H9 (cell line): ENCODE measurements at regions not wholly inside any gene's neighbourhood (a gene's known extent, or its start where the extent isn't known, plus 50 kb on each side); places are given as distances from the start of the nearest gene placed in this dataset.

Source experiments
- DNase-seq: peaks from one replicate; pipeline ENCODE4 v3.0.0-alpha.2; 2017
- H2AFZ ChIP-seq: one replicate; pipeline ENCODE4 v1.6.1; 2013; ENCODE audit warnings: mild to moderate bottlenecking, low read length, control low read depth, moderate library complexity
- H2AK5ac ChIP-seq: 2 replicates; pipeline ENCODE4 v1.6.1; 2013; ENCODE audit warnings: low read length, control low read depth, mixed read lengths; ENCODE audit not compliant: insufficient read length
- H2BK120ac ChIP-seq: one replicate; pipeline ENCODE4 v1.6.1; 2013; ENCODE audit warnings: low read depth, mild to moderate bottlenecking, low read length, control low read depth, inconsistent platforms; ENCODE audit not compliant: poor library complexity, severe bottlenecking
- H2BK12ac ChIP-seq: 2 replicates; pipeline ENCODE4 v1.6.1; 2013; ENCODE audit warnings: low read length, control low read depth, mixed read lengths, low read depth; ENCODE audit not compliant: insufficient read length
- H2BK15ac ChIP-seq: 2 replicates; pipeline ENCODE4 v1.6.1; 2013; ENCODE audit warnings: low read depth, low read length, control low read depth
- H2BK20ac ChIP-seq: one replicate; pipeline ENCODE4 v1.6.1; 2013; ENCODE audit warnings: low read depth, mild to moderate bottlenecking, low read length, control low read depth, inconsistent platforms; ENCODE audit not compliant: poor library complexity, severe bottlenecking
- H2BK5ac ChIP-seq: 2 replicates; pipeline ENCODE4 v1.6.1; 2013; ENCODE audit warnings: low read length, control low read depth, mixed read lengths; ENCODE audit not compliant: insufficient read length
- H3K14ac ChIP-seq: 2 replicates; pipeline ENCODE4 v1.6.1; 2013; ENCODE audit warnings: low read length, control low read depth; ENCODE audit not compliant: insufficient read depth
- H3K18ac ChIP-seq: 2 replicates; pipeline ENCODE4 v1.6.1; 2013; ENCODE audit warnings: low read depth, mild to moderate bottlenecking, mixed read lengths, low read length, control low read depth; ENCODE audit not compliant: insufficient read length
- H3K23ac ChIP-seq: 2 replicates; pipeline ENCODE4 v1.6.1; 2013; ENCODE audit warnings: low read length, control low read depth, mixed read lengths, low read depth; ENCODE audit not compliant: insufficient read length
- H3K23me2 ChIP-seq: 2 replicates; pipeline ENCODE4 v1.6.1; 2013; ENCODE audit warnings: low read depth, mild to moderate bottlenecking, mixed read lengths, low read length, control low read depth; ENCODE audit not compliant: insufficient read length, poor library complexity, severe bottlenecking
- H3K27ac ChIP-seq: 2 replicates; pipeline ENCODE4 v1.5.1; 2013; ENCODE audit warnings: low read length, control low read depth, mixed read lengths, low read depth; ENCODE audit not compliant: insufficient read length
- H3K27me3 ChIP-seq: 2 replicates; pipeline ENCODE4 v1.6.1; 2013; ENCODE audit warnings: low read length, control low read depth, inconsistent platforms; ENCODE audit not compliant: insufficient read depth
- H3K4ac ChIP-seq: 2 replicates; pipeline ENCODE4 v1.6.1; 2013; ENCODE audit warnings: low read depth, mild to moderate bottlenecking, control low read depth, inconsistent platforms, low read length, moderate library complexity
- H3K4me1 ChIP-seq: 2 replicates; pipeline ENCODE4 v1.6.1; 2013; ENCODE audit warnings: low read length, control low read depth, inconsistent platforms; ENCODE audit not compliant: insufficient read depth
- H3K4me2 ChIP-seq: 2 replicates; pipeline ENCODE4 v1.6.1; 2013; ENCODE audit warnings: low read length, control low read depth, mixed read lengths; ENCODE audit not compliant: insufficient read length, insufficient read depth
- H3K56ac ChIP-seq: 2 replicates; pipeline ENCODE4 v1.6.1; 2013; ENCODE audit warnings: low read depth, mild to moderate bottlenecking, mixed read lengths, low read length, control low read depth; ENCODE audit not compliant: insufficient read length
- H3K79me1 ChIP-seq: 2 replicates; pipeline ENCODE4 v1.6.1; 2013; ENCODE audit warnings: low read depth, mild to moderate bottlenecking, moderate library complexity, low read length, control low read depth, inconsistent platforms; ENCODE audit not compliant: insufficient read depth, poor library complexity, severe bottlenecking
- H3K79me2 ChIP-seq: 2 replicates; pipeline ENCODE4 v1.6.1; 2013; ENCODE audit warnings: low read length, control low read depth, inconsistent platforms; ENCODE audit not compliant: insufficient read depth
- H3K9ac ChIP-seq: 2 replicates; pipeline ENCODE4 v1.6.1; 2013; ENCODE audit warnings: low read length, control low read depth, mixed read lengths; ENCODE audit not compliant: insufficient read length; ENCODE audit errors: extremely low read depth
- H3K9me3 ChIP-seq: one replicate; pipeline ENCODE4 v1.6.1; 2013; ENCODE audit warnings: low read depth, low read length, inconsistent platforms; ENCODE audit not compliant: control insufficient read depth
- H3T11ph ChIP-seq: one replicate; pipeline ENCODE4 v1.6.1; 2013; ENCODE audit warnings: mild to moderate bottlenecking, low read length, control low read depth, inconsistent platforms
- H4K20me1 ChIP-seq: one replicate; pipeline ENCODE4 v1.6.1; 2013; ENCODE audit not compliant: control insufficient read depth, insufficient read length, insufficient read depth
- H4K5ac ChIP-seq: 2 replicates; pipeline ENCODE4 v1.6.1; 2013; ENCODE audit warnings: low read depth, mild to moderate bottlenecking, mixed read lengths, low read length, control low read depth; ENCODE audit not compliant: insufficient read length
- H4K8ac ChIP-seq: replicated peaks from 2 replicates; pipeline ENCODE4 v1.6.1; 2013; ENCODE audit warnings: low read length, control low read depth, mixed read lengths, low read depth; ENCODE audit not compliant: insufficient read length
- H4K91ac ChIP-seq: 2 replicates; pipeline ENCODE4 v1.6.1; 2013; ENCODE audit warnings: low read depth, mild to moderate bottlenecking, moderate library complexity, mixed read lengths, low read length, control low read depth; ENCODE audit not compliant: insufficient read length
- H3K27ac Mint-ChIP-seq, 3 experiments: 2 replicates in 2 of 3; 3 replicates in 1 of 3; pipeline ENCODE4 v1.8.0; 2020 to 2021; ENCODE audit warnings: mixed read lengths in 3 of 3, mild to moderate bottlenecking in 1 of 3, moderate library complexity in 1 of 3
- H3K27me3 Mint-ChIP-seq: 2 replicates; pipeline ENCODE4 v1.8.0; 2021; ENCODE audit warnings: low read depth, mild to moderate bottlenecking, moderate library complexity, mixed read lengths
- H3K36me3 Mint-ChIP-seq, 3 experiments: 2 replicates in 2 of 3; 3 replicates in 1 of 3; pipeline ENCODE4 v1.8.0; 2020 to 2021; ENCODE audit warnings: low read depth in 3 of 3, mixed read lengths in 3 of 3; ENCODE audit not compliant: insufficient read depth in 1 of 3
- H3K4me1 Mint-ChIP-seq, 2 experiments: 2 replicates each; pipeline ENCODE4 v1.8.0; 2020; ENCODE audit warnings: mixed read lengths in 2 of 2
- H3K4me3 Mint-ChIP-seq, 2 experiments: 2 replicates in 1 of 2; 3 replicates in 1 of 2; pipeline ENCODE4 v1.8.0; 2020 to 2021; ENCODE audit warnings: mild to moderate bottlenecking in 2 of 2, mixed read lengths in 2 of 2, moderate library complexity in 1 of 2
- H3K9me3 Mint-ChIP-seq, 2 experiments: 2 replicates in 1 of 2; 3 replicates in 1 of 2; pipeline ENCODE4 v1.8.0; 2020; ENCODE audit warnings: mild to moderate bottlenecking in 2 of 2, mixed read lengths in 2 of 2, moderate library complexity in 1 of 2
- WGBS: extraction: QIAGEN DNeasy Blood & Tissue Kit; methylation state at CpG from one replicate; pipeline ENCODE4 v1.1.7; 2013; ENCODE audit warnings: missing lambda C conversion rate, low lambda C conversion rate, mixed read lengths; ENCODE audit not compliant: insufficient read length; ENCODE audit errors: extremely low coverage; 5-methylcytosine and 5-hydroxymethylcytosine counted together
- TF ChIP-seq, protein P1 (sequence below): fragments of 200-600 bp; sonication (generic); conservative IDR thresholded peaks from 3 replicates; pipeline ENCODE4 v1.8.0; 2021; ENCODE audit warnings: antibody characterized with exemption, mild to moderate bottlenecking

DNA sequence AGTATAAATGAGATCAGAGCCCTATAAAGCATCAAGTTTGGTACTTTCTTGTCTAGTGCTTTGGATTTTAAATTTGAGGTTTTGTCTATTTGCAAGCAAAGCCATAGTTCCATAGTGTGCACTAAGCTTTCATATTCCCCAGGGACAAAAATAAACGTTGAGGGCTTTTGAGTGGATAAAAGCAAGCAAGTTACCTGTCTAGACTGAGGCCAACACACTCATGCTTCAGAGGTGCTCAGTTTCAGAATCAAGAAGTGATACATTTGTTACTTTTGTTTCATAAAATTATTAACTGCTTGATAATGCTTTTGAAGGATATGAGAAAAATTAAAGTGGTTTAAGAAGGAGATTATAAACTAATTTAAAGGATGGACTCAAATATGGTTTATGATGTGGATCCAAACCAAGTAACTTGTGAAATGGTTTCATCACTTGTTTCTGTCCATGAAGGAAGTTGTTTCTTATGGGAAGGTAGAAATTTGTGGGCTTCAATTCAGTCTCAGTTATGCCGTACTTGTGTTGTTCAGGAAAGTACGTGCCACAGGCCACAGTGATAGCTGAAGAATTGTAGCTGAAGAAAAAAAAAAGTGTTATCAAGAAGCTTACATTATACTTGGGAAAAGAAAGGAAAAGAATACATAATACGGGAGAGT lies 71.2 kb downstream of the CHRM3 start:
- H3K14ac ChIP-seq = no peak overlapping the region
- H2AK5ac ChIP-seq = no peak overlapping the region
- no peak overlapping the region for H4K8ac ChIP-seq
- no peak overlapping the region for H3K56ac ChIP-seq
- H2BK120ac ChIP-seq = no peak overlapping the region
- no peak overlapping the region for H3K27ac Mint-ChIP-seq
- H3K36me3 Mint-ChIP-seq = peaks cover 5 to 7% (median 5%) of the 10 kb centered on the region in 3 experiments; a peak in 5 of 7 replicates
- no peak overlapping the region for H2BK12ac ChIP-seq
- H3K9me3 ChIP-seq = no peaks in the 10 kb centered on the region
- H4K91ac ChIP-seq = no peak overlapping the region
- H2BK20ac ChIP-seq = no peak overlapping the region
- H4K20me1 ChIP-seq = no peaks in the 10 kb centered on the region
- no peak overlapping the region for H3K27ac ChIP-seq
- H3K4me1 Mint-ChIP-seq = peaks cover 10 to 11% of the 10 kb centered on the region in 2 experiments
- H3K9me3 Mint-ChIP-seq = peaks cover 3 to 6% of the 10 kb centered on the region in 2 experiments; a peak in 4 of 5 replicates
- peaks cover 3% of the 10 kb centered on the region; the same call in 1 of the 2 replicates for H3K79me2 ChIP-seq
- no peak overlapping the region for H4K5ac ChIP-seq
- H3K23ac ChIP-seq = no peak overlapping the region
- 0 out of 2 replicates have a peak, but pooled peaks cover 2% of the 10 kb centered on the region for H3K4me1 ChIP-seq
- H3K9ac ChIP-seq = no peak overlapping the region
- TF ChIP-seq, protein P1, sequence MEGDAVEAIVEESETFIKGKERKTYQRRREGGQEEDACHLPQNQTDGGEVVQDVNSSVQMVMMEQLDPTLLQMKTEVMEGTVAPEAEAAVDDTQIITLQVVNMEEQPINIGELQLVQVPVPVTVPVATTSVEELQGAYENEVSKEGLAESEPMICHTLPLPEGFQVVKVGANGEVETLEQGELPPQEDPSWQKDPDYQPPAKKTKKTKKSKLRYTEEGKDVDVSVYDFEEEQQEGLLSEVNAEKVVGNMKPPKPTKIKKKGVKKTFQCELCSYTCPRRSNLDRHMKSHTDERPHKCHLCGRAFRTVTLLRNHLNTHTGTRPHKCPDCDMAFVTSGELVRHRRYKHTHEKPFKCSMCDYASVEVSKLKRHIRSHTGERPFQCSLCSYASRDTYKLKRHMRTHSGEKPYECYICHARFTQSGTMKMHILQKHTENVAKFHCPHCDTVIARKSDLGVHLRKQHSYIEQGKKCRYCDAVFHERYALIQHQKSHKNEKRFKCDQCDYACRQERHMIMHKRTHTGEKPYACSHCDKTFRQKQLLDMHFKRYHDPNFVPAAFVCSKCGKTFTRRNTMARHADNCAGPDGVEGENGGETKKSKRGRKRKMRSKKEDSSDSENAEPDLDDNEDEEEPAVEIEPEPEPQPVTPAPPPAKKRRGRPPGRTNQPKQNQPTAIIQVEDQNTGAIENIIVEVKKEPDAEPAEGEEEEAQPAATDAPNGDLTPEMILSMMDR = no peak
- H3K27me3 ChIP-seq = no peaks in the 10 kb centered on the region
- H2AFZ ChIP-seq = no peak overlapping the region
- 100% methylated on average over 1 of the region's 4 CpGs for WGBS
- no peak overlapping the region for H2BK15ac ChIP-seq
- H3K23me2 ChIP-seq = no peaks in the 10 kb centered on the region
- H3K18ac ChIP-seq = no peak overlapping the region
- no peak for DNase-seq
- H3T11ph ChIP-seq = no peak overlapping the region
- no peak overlapping the region for H3K4me2 ChIP-seq
- no peaks in the 10 kb centered on the region for H3K79me1 ChIP-seq
- no peak overlapping the region for H3K4ac ChIP-seq
- no peak overlapping the region for H3K4me3 Mint-ChIP-seq
- H3K27me3 Mint-ChIP-seq = no peaks in the 10 kb centered on the region
- no peak overlapping the region for H2BK5ac ChIP-seq
